Gastroesophageal sphincter (tissue), 3 donors: ENCODE measurements at regions not wholly inside any gene's neighbourhood (a gene's known extent, or its start where the extent isn't known, plus 50 kb on each side); places are given as distances from the start of the nearest gene placed in this dataset.

Experiments used
- EP300 ChIP-seq: sonication (generic); formaldehyde crosslinking; IDR thresholded peaks from one replicate; pipeline ENCODE4 v1.6.1; 2017; ENCODE audit warnings: antibody characterized with exemption, mild to moderate bottlenecking
- POLR2A ChIP-seq, 2 donors: fragments of 450-650 bp; IDR thresholded peaks; one replicate each; pipeline ENCODE4 v1.6.1; 2017; ENCODE audit warnings: antibody characterized with exemption in 2 of 2, mild to moderate bottlenecking in 2 of 2, moderate library complexity in 1 of 2
- POLR2AphosphoS5 ChIP-seq: sonication (generic); formaldehyde crosslinking; IDR thresholded peaks from one replicate; pipeline ENCODE4 v1.6.1; 2017; ENCODE audit warnings: antibody characterized with exemption
- TF ChIP-seq, protein P1 (sequence below), 4 experiments: fragments of 200-600 bp in 2 of 4; fragments of 450-650 bp in 2 of 4; sonication (generic) in 1 of 4; IDR thresholded peaks; one replicate each; pipeline ENCODE4 v1.5.1; 2017 to 2019; ENCODE audit warnings: antibody characterized with exemption in 4 of 4, mild to moderate bottlenecking in 2 of 4, moderate library complexity in 2 of 4

DNA sequence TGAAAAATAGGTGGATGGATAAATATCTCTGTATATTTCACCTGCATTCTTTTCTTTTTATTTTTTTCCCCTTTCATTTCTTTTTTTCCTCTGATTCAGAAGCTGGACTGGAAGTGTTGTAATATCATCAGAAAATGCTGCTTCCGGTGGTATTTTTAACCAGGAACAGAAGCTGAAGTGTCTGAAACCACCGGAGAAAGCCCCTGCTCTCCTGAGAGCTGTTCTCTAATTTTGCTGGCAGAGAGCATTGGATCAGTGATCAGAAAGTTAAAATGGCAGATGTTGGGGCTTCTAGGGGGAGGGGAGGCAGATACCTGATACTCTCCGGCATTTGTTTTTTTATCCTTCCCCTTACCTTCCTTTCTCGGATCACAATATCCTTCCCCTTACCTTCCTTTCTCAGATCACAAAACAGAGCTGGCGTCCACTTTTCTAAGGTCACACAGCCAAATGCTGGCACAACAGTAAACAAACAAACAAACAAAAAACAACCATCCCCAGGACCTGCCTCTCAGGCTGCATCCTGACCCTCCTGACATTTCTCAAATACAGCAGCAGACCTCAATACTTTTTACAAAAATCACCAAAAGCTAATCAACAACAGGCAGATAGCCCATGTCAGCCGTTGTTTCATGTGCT lies 143.2 kb upstream of the ZNF217 start:
- TF ChIP-seq, protein P1, sequence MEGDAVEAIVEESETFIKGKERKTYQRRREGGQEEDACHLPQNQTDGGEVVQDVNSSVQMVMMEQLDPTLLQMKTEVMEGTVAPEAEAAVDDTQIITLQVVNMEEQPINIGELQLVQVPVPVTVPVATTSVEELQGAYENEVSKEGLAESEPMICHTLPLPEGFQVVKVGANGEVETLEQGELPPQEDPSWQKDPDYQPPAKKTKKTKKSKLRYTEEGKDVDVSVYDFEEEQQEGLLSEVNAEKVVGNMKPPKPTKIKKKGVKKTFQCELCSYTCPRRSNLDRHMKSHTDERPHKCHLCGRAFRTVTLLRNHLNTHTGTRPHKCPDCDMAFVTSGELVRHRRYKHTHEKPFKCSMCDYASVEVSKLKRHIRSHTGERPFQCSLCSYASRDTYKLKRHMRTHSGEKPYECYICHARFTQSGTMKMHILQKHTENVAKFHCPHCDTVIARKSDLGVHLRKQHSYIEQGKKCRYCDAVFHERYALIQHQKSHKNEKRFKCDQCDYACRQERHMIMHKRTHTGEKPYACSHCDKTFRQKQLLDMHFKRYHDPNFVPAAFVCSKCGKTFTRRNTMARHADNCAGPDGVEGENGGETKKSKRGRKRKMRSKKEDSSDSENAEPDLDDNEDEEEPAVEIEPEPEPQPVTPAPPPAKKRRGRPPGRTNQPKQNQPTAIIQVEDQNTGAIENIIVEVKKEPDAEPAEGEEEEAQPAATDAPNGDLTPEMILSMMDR (IDR thresholded peaks at IDR 0.05), result no peak
- no peak for TF ChIP-seq POLR2A (IDR thresholded peaks at IDR 0.05)
- TF ChIP-seq EP300, result no peak
- TF ChIP-seq POLR2AphosphoS5, result no peak
